ENCODE measurements at regions not wholly inside any gene's neighbourhood (a gene's known extent, or its start where the extent isn't known, plus 50 kb on each side); places are given as distances from the start of the nearest gene placed in this dataset.

DNA sequence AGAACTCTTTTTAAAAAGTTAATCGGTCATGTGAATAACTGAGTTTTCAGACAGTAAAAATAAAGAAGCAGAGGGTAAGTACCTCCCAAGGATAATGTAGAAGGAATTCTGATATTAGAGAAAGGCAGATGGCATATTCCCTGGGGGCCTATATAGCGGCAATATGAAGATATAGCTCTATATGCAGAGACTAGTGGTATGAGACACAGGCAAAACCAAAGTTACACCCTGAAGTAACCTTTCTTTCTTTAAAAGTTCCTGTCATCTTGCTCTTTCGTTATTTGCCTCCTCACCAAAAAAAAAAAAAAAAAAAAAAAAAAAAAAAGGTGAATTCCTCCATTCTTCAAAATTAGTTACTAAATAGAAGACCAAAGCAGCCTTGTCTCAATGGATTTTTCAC is 76.2 kb upstream of the ARHGAP32 start:
- DNase-seq (ENCODE audit: low spot score) = no peak

DNA sequence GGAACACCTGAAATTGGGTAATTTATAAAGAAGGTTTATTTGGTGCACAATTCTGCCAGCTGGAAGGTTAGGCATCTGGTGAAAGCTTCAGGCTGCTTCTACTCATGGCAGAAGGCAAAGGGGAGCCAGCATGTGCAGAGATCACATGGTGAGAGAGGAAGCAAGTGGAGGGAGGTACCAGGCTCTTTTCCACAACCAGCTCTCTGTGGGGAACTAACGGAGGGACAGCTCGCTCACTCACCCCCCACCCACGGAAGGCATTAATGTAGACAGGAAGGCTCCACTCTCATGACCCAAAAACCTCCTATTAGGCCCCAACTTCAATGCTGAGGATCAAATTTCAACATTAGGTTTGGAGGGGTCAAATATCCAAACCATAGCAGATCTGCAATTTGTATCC is 75.6 kb upstream of the ARHGAP32 start:
- no peak for DNase-seq (ENCODE audit: low spot score)

DNA sequence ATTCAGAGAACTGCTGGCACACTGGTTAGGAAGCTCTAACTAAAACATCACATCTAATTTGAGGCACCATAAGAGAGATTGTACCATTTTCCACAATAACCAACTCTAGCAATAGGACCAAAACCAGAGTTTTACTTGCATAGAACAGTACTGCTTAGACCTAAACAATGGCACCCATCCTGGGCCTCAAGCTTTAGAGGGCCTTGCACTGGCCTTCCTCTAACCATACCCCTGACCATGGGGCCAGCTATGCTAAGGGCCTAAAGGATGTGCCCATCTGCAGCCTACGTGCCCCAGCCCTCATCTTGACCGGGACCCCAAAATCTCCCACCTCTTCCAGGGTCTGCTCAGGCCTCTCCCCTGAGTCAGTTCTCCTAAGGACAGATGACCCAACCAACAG is 74.4 kb upstream of the ARHGAP32 start:
- DNase-seq (ENCODE audit: low spot score) = no peak

DNA sequence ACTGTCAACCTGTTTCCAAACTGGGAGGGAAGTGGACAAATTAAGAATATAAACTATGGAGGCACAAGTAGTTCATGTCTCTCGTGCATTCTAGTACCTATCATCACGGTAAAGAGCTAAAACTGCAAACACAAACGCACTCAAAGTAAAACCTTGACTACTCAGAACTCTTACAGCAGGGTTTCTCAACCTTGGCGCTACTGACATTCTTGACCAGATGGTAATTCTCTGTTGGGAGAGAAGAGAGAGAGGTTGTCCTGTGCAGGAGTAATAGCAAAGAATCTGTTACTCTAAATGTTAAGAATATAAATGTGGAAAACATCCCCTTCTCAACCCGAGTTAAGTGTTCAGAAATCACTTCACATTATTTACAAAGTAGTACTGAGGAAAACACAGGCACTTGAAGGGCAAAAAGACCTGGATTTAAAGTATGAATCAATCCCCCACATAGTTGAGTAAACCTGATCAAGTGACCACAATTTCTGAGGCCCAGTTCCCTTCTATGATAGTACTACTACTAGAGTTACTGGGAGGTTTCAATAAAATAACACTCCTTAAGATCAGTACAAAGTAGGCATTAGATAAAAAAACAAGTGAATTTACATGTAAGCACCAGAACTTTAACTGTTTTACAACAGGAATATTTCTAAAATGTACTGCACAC is 73.1 kb upstream of the ARHGAP32 start:
- DNase-seq (ENCODE audit: low spot score) = no peak

DNA sequence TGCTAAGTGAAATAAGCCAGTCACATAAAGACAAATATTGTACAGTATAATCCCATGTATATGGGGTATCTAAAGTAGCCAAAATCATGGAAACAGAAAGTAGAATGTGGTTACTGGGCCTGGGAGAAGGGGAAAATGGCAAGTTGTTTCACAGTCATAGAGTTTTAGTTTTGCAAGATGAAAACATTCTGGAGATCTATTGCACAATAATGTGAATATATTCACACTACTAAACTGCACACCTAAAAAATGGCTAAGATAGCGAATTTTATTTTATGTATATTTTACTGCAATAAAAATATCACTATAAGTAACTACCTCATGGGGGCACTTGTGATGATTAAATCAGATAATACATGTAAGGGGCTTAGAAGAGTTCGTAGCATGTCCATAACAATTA is 72.0 kb upstream of the ARHGAP32 start:
- DNase-seq (ENCODE audit: low spot score) = no peak

DNA sequence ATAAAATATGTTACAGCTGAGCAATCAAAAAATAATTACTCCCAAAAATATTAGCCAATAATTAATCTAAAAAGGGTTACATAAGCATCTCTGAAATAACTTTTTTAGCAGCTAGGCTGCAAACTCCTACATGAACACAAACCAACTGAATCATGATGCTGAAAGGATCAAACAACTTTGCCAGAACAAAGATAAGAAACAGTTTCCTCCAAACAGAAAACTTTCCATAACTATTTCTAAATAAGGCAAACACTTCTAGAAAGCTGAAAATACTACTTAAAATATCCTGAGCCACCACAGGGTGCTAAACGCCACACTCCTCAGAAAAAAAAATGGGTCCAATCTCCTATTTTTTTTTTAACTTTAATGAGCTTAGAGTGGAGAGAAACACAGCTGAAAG is 68.6 kb upstream of the ARHGAP32 start:
- DNase-seq (ENCODE audit: low spot score) = peak; percentile 57

DNA sequence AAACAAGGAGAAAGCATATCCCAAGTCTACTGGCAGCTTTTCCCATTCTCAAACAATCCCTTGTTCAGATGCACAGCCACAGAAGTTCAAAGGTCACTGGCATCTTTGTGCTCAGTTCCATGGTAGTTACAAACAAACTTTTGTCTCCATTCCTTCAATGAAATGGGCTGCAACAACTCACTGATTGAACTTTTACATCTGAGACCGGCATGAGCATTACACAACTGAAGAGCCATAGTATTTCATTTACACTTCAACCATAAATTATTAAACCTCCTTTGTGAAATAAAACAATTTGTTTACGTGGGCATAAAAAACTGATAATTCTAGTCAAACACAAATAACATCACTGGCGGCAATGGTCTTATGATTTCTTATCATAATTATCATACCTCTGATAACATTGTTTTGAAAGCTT is 67.8 kb upstream of the ARHGAP32 start:
- no peak for DNase-seq (ENCODE audit: low spot score)

DNA sequence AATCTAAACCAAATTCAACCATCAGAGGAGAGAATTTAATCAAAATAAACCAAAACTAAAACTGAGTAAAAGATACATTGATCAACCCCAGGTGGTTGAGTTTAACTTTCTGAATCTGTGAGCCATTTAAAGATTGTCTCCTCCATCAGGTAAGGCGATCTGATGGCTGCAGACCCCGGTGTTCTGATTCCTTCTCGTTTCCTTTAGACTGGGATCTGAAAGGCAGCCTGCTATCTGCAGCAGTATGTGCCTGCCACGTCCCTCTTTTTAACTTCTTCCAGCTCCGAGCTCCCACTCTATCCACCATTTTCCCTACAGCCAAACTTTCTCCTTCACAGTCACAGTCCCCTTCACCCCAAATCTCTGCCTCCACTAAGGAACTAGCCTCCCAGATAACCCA is 66.1 kb upstream of the ARHGAP32 start:
- DNase-seq (ENCODE audit: low spot score) = no peak

DNA sequence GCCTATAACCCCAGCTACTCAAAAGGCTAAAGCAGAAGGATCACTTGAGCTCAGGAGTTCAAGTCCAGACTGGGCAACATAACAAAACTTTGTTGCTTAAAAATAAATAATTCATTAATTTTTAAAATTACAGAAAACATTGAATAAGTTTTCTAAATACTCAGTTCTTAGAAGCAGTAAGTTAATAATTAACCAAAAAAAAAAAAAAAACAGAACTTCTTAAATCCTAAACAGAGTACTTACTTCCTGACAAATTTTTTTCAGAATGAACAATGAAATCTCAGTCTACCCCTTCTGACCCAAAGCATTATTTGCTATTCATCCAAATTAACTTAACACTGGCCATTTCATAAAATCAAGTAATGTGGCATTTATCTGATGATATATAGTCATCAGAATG is 65.4 kb upstream of the ARHGAP32 start:
- DNase-seq (ENCODE audit: low spot score) = no peak

DNA sequence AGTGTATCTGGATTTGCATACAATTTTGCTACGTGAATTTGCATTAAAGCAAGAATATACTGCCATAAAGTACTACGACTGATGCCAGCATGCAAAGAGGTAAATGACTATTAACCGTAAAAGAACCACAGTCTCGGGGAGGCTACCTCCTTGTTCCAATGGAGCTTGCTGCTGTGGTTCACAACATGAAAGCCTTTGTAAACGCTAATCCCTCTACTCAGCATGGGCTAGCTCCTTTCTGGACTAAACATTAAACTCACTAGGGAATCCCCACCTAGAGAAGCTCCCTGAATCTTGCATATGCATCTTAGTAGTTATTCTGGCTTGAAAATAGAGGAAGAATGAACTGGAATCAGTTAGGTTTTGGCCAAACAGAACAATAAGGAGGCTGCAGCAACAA is 60.5 kb upstream of the ARHGAP32 start:
- no peak for DNase-seq (ENCODE audit: low spot score)

DNA sequence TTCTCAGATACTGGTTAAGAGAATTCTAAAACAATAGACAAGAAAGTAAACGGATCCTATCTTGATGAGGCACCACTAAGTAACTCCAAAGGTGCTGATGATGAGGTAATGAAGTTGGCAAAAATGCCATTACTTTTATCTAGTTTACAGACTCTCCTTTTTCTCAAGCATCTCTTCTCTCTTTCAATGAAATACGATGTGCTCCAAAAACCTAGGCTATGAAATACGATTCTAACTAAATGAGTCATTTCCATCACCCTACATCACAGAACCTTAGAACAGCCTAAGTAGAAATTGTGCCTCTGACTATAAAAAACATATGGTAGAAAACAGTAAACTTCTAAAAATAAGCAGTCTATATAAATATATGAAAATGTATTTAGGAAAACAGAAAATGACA is 58.9 kb upstream of the ARHGAP32 start:
- DNase-seq (ENCODE audit: low spot score) = no peak

DNA sequence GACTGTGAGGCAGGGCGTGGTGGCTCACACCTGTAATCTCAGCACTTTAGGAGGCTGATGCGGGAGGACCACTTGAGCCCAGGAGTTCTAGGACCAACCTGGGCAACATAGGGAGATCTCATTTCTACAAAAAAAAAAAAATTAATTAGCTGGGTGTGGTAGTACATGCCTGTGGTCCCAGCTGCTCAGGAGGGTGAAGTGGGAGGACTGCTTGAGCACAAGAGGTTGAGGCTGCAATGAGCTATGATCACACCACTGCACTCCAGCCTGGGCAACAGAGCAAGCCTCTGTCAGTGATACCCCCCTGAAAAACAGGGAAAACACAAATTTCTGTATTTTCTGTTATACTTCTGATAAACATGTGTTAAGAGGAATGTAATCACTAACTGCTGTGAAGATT is 57.8 kb upstream of the ARHGAP32 start:
- DNase-seq (ENCODE audit: low spot score) = no peak

DNA sequence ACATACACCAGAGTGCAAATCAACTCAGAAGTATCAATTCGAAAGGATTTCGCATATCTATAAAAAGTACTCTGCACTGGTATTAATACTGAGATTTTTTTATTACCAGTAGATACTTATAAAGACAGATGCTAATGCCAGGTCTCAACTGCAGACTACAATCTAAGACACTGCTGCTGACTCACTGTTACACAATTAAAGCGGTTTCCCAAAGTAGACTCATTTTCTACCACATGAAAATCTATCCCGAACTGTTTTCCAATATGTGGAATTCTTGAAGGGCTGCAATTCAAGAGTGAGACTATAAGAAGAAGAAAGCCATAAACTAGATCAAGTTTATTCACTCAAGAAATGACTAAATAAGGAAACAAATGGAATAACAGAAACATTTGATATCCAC is 57.2 kb upstream of the ARHGAP32 start:
- peak; percentile 86 for DNase-seq (ENCODE audit: low spot score)

DNA sequence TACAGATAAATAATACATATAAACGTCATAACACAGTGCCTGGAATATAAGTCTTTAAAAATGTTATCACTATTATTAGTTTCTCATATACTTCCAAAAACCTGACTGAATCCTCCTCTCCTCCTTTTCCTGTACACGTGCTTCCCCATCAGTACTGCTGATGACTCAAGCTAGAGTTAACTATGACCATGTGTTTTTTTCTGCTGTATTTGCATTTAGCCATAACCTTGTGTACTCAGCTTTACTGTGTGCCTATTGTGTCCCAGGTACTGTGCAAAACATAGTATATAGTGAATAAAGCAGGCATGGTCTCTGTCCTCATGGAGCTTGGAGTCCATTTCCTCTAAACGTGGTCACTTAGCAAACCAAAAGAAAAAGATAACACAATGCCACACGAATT is 56.5 kb upstream of the ARHGAP32 start:
- DNase-seq (ENCODE audit: low spot score) = no peak

DNA sequence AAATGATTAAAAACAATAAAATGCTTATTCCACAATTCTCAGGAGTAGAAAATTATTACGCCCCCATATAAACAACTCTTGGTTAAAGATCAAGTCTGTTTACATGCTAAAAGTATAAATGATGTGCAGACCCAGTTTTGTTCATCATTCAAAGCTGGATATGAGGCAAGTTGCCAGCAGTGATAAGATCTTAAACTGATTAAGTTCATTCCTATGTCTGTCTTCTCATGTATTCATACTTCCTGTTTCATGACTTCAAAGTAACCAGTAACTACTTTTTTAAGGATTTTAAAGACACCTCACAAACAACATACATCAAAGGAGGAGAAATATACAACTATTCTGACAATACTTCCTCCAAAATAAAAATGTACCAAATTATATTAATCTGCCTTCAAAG is 55.0 kb upstream of the ARHGAP32 start:
- DNase-seq (ENCODE audit: low spot score) = no peak

DNA sequence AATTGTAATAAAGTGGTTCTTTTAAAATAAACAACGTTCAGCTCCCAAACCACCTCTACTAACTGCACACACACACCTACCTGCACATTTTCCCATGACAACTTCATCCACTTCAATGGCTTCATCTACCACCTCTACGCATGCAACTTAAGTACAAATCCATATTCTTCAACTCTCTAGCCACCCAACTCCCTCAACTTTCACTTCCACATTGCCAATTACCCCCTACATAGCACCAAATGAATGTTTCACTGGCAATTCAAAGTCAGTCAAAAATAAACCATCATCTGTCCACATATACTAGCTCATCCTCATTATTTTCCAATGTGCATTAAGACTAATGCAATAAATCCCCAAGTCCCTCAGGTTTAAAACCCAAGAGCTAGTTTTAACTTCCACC is 50.7 kb upstream of the ARHGAP32 start:
- DNase-seq (ENCODE audit: low spot score) = no peak

Measured in umbilical cord (tissue), 1 donor.